Loucy (cell line): ENCODE measurements at regions not wholly inside any gene's neighbourhood (a gene's known extent, or its start where the extent isn't known, plus 50 kb on each side); places are given as distances from the start of the nearest gene placed in this dataset.

Source experiments
- H2AFZ ChIP-seq: fragments of 200-600 bp; sonication (generic); 2 replicates; pipeline ENCODE4 v1.6.0; 2016; ENCODE audit warnings: antibody characterized with exemption, mild to moderate bottlenecking, low read length, moderate library complexity
- H3F3A ChIP-seq: fragments of 200-600 bp; 2 replicates; pipeline ENCODE4 v1.6.0; 2016; ENCODE audit warnings: antibody characterized with exemption, low read depth, mild to moderate bottlenecking
- H3K27me3 ChIP-seq: fragments of 200-600 bp; sonication (generic); 2 replicates; pipeline ENCODE4 v1.6.1; 2014; ENCODE audit warnings: low read length, mild to moderate bottlenecking; ENCODE audit not compliant: insufficient read depth, poor library complexity, severe bottlenecking
- H3K36me3 ChIP-seq: fragments of 200-600 bp; sonication (generic); 2 replicates; pipeline ENCODE4 v1.6.1; 2016; ENCODE audit warnings: low read length; ENCODE audit not compliant: insufficient read depth
- H3K4me1 ChIP-seq: fragments of 200-600 bp; sonication (generic); 2 replicates; pipeline ENCODE4 v1.5.1; 2014; ENCODE audit warnings: low read length, mild to moderate bottlenecking; ENCODE audit not compliant: insufficient read depth, poor library complexity, severe bottlenecking
- H3K4me2 ChIP-seq: fragments of 200-600 bp; sonication (generic); 2 replicates; pipeline ENCODE4 v1.6.0; 2014; ENCODE audit warnings: antibody characterized with exemption, low read length, low read depth, mild to moderate bottlenecking; ENCODE audit not compliant: poor library complexity, severe bottlenecking
- H3K4me3 ChIP-seq: fragments of 200-600 bp; sonication (generic); 2 replicates; pipeline ENCODE4 v1.5.1; 2014; ENCODE audit warnings: low read length, mild to moderate bottlenecking, mixed read lengths; ENCODE audit not compliant: poor library complexity, severe bottlenecking
- H3K79me2 ChIP-seq: fragments of 200-600 bp; sonication (generic); 2 replicates; pipeline ENCODE4 v1.6.1; 2014; ENCODE audit warnings: low read length; ENCODE audit not compliant: insufficient read depth
- H3K9ac ChIP-seq: fragments of 200-600 bp; sonication (generic); 2 replicates; pipeline ENCODE4 v1.6.0; 2014; ENCODE audit warnings: mild to moderate bottlenecking, low read depth, low read length, moderate library complexity; ENCODE audit not compliant: poor library complexity, severe bottlenecking
- H3K9me2 ChIP-seq: fragments of 200-600 bp; sonication (generic); replicated peaks from 2 replicates; pipeline ENCODE4 v1.6.1; 2016; ENCODE audit warnings: low read depth, low read length, mixed read lengths
- H3K9me3 ChIP-seq: fragments of 200-600 bp; sonication (generic); 2 replicates; pipeline ENCODE4 v1.6.1; 2014; ENCODE audit warnings: mild to moderate bottlenecking, antibody characterized with exemption, low read length, low read depth; ENCODE audit not compliant: insufficient read depth
- H4K20me1 ChIP-seq: fragments of 200-600 bp; sonication (generic); 2 replicates; pipeline ENCODE4 v1.6.0; 2014; ENCODE audit warnings: antibody characterized with exemption, low read length, mild to moderate bottlenecking; ENCODE audit not compliant: insufficient read depth, poor library complexity, severe bottlenecking
- CTCF ChIP-seq: fragments of 200-600 bp; sonication (generic); conservative IDR thresholded peaks from 2 replicates; pipeline ENCODE4 v1.5.1; 2014; ENCODE audit warnings: mild to moderate bottlenecking, antibody characterized with exemption, low read length
- EZH2phosphoT487 ChIP-seq: fragments of 200-600 bp; IDR thresholded peaks from 2 replicates; pipeline ENCODE4 v1.6.1; 2018; ENCODE audit warnings: antibody characterized with exemption, mild to moderate bottlenecking, moderate library complexity, borderline replicate concordance

DNA sequence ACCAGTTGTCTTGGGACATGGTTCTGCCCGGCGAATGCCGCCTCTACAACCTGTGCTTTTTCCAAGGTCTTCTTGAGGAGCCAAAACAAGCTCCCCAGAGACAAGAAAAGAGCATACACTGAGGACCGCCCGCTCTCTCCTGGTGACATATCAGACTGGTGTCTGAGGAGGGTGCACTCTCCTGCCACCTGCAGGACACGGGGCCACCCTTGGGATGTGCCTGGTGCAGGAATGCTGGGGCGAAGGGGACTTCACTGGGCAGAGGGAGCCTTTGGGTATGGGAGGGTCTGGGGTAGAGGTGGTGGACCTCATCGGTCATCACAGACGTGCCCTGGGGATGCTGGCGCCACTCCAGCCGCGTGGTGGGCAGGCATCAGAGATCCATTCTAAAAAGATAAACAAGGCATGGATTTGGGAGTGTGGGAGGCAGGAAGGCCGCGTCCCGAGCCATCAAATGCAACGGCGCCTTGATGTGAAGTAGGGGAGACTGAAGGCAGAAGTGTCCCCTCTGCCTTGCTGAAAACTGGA is 163.3 kb downstream of the CD83 start:
- no peak overlapping the region for H3K4me2 ChIP-seq
- H3F3A ChIP-seq = peaks cover 20% of the 10 kb centered on the region
- no peaks in the 10 kb centered on the region for H3K27me3 ChIP-seq
- TF ChIP-seq EZH2phosphoT487 (no peak), CTCF (peak; percentile 50)
- peak overlapping the region; percentile 17 for H3K9ac ChIP-seq
- H3K9me3 ChIP-seq = peaks cover 6% of the 10 kb centered on the region; the same call in 1 of the 2 replicates
- H3K4me3 ChIP-seq = no peak overlapping the region
- no peak overlapping the region for H2AFZ ChIP-seq
- peaks cover 5% of the 10 kb centered on the region; the same call in 1 of the 2 replicates for H3K36me3 ChIP-seq
- peaks cover 61% of the 10 kb centered on the region for H3K4me1 ChIP-seq
- H4K20me1 ChIP-seq = no peaks in the 10 kb centered on the region
- H3K79me2 ChIP-seq = no peaks in the 10 kb centered on the region
- no peaks in the 10 kb centered on the region for H3K9me2 ChIP-seq

- Histone ChIP-seq H3K9me3 (peaks cover 6% of the 10 kb centered on the region; the same call in 1 of the 2 replicates), H3K4me1 (peaks cover 60% of the 10 kb centered on the region), H3F3A (peaks cover 10% of the 10 kb centered on the region), H3K27me3 (no peaks in the 10 kb centered on the region), H4K20me1 (no peaks in the 10 kb centered on the region), H3K4me2 (no peak overlapping the region), H3K9ac (peak overlapping the region; percentile 17), H3K4me3 (no peak overlapping the region), H2AFZ (no peak overlapping the region), H3K79me2 (no peaks in the 10 kb centered on the region), H3K36me3 (peaks cover 5% of the 10 kb centered on the region; the same call in 1 of the 2 replicates), H3K9me2 (no peaks in the 10 kb centered on the region)
- no peak for TF ChIP-seq EZH2phosphoT487
- no peak for TF ChIP-seq CTCF
These were observed 164.5 kb downstream of the CD83 start for GRCh38 chr6:14281811-14282660.

GRCh38 chr6:14282854-14283505 is 165.4 kb downstream of the CD83 start:
- H4K20me1 ChIP-seq = no peaks in the 10 kb centered on the region
- H3K4me3 ChIP-seq = no peak overlapping the region
- H3K9me3 ChIP-seq = peaks cover 6% of the 10 kb centered on the region; the same call in 1 of the 2 replicates
- H3K9ac ChIP-seq = peak overlapping the region; percentile 64
- no peaks in the 10 kb centered on the region for H3K79me2 ChIP-seq
- peak overlapping the region; percentile 19; the same call in 1 of the 2 replicates for H2AFZ ChIP-seq
- H3K27me3 ChIP-seq = no peaks in the 10 kb centered on the region
- H3K4me1 ChIP-seq = peaks cover 57% of the 10 kb centered on the region
- TF ChIP-seq EZH2phosphoT487 = no peak
- no peak for TF ChIP-seq CTCF
- H3K36me3 ChIP-seq = peaks cover 5% of the 10 kb centered on the region; the same call in 1 of the 2 replicates
- H3K9me2 ChIP-seq = no peaks in the 10 kb centered on the region
- H3K4me2 ChIP-seq = no peak overlapping the region
- H3F3A ChIP-seq = peaks cover under 1% of the 10 kb centered on the region
